H1 (cell line): ENCODE measurements at regions not wholly inside any gene's neighbourhood (a gene's known extent, or its start where the extent isn't known, plus 50 kb on each side); places are given as distances from the start of the nearest gene placed in this dataset.

ENCODE experiments used
- CTBP2 ChIP-seq: IDR thresholded peaks from 2 replicates; pipeline ENCODE4 v1.7.0; 2011; ENCODE audit warnings: borderline replicate concordance, mild to moderate bottlenecking, moderate library complexity, mixed read lengths, low read length; ENCODE audit not compliant: insufficient read depth, insufficient read length
- GTF2F1 ChIP-seq: IDR thresholded peaks from 2 replicates; pipeline ENCODE4 v1.6.1; 2012; ENCODE audit warnings: low read depth, low read length, improper control_type of control experiment, borderline replicate concordance
- JUN ChIP-seq: IDR thresholded peaks from 2 replicates; pipeline ENCODE4 v1.6.1; 2011; ENCODE audit warnings: low read depth, mild to moderate bottlenecking, improper control_type of control experiment, low read length
- KDM4A ChIP-seq: IDR thresholded peaks from one replicate; pipeline ENCODE4 v1.7.1; 2012; ENCODE audit warnings: low read depth, mild to moderate bottlenecking, moderate library complexity, low read length, inconsistent platforms; ENCODE audit not compliant: severe bottlenecking

DNA sequence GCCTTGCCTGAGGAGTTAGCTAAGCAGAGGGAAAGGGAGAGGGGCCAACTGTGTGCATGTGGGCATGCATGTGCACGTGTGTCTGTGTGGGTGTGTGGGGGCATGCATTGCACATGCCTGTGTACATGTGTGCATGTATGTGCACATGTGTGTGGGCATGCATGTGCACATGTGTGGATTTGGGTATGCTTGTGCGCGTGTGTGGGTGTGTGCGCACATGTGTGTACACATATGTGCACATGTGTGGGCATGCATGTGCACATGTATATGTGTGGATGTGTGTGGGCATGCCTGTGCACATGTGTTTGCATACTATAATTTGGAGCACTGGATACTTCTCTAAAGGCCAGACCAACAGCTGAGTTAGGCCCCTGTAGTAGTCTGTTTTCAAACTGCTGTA, 350.0 kb downstream of the PRDM2 start (continued):
- no peak for TF ChIP-seq CTBP2
- no peak for TF ChIP-seq KDM4A
- TF ChIP-seq JUN, result no peak
- TF ChIP-seq GTF2F1, result no peak
